HG02870 (cell line): ENCODE measurements at regions not wholly inside any gene's neighbourhood (a gene's known extent, or its start where the extent isn't known, plus 50 kb on each side); places are given as distances from the start of the nearest gene placed in this dataset.
"Not testable (repeated sequence)": the region's sequence is repeated elsewhere in the genome, so short reads cannot be mapped to it uniquely, and the experiment has no call there.

Source experiments
- ATAC-seq: cut with Tn5 transposase; IDR thresholded peaks from one replicate; pipeline ENCODE4 v1.9.1; 2021; ENCODE audit warnings: mild to moderate bottlenecking, moderate library complexity; ENCODE audit not compliant: unreplicated experiment

DNA sequence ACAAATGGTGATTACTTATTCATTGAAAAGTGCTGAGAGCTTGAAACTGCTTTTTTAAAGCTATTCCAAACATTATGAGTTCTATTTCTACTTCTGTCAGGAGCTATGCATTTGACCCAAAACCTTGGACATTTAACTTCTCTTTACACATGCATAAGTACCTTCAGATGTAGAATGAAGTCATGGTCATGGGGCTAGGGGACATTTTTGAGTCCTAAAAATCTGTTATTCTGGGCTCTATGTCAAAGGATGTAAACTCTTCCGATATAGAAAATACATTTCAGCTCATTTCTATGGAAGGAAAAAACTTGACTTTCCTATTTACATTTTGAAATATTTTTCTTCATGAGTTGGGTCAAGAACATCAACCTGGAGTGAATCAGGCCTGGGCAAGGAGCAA is 179.5 kb upstream of the CXCL12 start:
- no peak for ATAC-seq

DNA sequence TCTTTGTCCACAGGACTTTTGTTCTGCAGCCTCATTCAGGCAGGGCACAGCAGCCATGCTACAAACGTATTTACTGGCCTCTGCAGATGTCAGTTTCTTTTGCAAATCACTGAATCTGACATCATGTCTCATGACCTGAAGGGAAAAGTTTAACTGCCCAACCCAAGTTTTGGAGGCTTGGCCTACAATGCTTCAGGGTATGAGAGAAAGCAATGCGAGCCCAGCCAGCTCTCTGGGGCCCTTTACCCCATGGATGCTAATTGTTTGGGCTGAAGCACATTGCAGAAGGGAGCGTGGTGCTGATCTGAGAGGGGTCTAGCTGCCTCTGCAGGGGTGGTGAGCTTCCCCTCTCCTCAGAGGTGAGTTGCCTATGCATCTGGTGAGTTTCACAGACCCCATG is 179.9 kb upstream of the CXCL12 start:
- no peak for ATAC-seq

DNA sequence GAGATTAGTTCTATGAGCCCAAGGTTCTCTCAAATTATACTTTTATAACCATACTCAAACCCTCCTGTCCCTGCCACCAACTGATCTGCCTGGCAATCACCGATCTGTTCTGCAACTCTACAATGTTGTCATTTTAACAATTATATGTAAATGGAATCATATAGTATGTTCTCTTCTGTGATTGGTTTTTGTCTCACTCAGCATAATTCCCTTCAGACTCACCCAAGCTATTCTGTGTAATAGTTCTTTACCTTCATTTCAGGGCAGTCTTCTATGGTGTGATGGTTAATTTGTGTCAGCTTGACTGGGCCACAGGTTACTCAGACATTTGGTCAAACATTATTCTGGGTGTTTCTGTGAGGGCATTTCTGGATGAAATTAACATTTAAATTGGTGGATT is 181.9 kb upstream of the CXCL12 start:
- ATAC-seq = no peak

DNA sequence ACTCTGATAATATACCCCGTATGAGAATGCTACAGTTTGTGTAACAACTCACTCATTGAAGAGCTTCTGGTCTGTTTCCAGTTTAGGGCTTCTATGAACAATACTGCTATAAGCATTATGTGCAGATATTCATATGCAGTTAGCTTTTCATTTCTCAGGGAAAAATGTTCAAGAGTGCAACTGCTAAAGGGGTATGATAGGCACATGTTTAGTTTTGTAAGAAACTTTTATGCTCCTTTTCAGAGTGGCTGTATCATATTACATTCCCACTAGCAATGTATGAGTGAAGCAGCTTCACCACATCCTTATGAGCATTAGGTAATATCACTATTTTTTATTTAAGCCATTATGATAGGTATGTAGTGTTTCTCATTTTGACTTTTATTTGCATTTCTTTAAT is 182.6 kb upstream of the CXCL12 start:
- no peak for ATAC-seq

DNA sequence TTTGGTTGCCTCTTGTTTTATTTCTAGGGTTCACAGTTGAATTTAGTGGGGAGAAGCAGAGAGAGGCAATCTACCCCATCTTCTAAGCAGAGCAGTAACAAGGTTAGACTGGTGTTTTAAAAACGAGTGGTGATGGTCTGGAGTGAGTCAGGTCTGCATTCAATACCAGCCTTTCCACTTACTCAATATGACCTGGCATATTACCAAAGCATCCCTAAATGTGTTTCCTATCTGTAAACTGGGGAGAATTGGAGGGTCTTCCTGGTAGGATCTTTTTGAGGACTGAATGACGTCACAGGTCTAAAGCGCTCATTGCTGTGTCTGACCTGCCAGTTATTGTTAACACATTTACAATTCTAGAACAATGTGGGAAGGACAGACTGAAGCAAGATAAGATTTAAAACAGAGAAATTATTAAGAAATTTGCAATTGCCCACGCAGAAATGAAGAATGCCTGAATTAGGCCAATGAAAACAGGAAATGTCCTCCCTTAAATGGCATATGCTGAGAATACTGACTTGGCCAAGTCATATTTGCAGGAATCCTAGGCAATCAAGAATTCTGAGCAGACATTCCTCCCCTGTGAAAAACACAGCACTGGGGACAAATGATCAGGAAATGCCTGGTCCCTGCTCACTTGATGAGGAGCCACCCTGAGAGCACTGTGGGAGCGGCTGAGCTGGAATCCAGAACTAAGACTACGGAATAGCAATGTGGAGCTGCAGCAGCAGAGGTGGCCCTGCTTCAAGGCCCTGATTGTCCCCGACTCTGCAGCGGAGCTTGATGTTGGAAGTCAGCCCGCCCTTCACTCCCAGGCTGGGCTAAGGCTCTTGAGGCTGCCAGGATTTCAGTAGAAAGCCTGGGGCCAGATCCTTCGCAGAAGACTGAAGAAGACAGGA is 184.5 kb upstream of the CXCL12 start:
- ATAC-seq = no peak

DNA sequence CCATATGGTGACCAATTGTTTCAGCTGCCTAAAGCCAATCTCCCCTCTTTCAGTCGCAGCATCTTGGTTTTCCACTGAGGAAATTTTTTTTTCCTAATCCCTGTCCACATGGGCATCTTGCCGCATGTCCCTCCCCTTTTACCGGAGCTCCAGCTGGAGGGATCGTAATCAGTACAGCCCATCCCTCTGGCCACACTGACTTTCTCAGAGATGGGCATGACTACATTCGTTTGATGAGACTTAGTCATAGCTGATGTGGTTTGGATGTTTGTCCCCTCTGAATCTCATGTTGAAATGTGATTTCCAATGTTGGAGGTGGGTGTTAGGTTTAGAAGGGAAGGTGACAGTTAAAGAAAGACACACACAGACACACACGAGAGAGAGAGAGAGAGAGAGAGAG is 186.8 kb upstream of the CXCL12 start:
- ATAC-seq = no peak

DNA sequence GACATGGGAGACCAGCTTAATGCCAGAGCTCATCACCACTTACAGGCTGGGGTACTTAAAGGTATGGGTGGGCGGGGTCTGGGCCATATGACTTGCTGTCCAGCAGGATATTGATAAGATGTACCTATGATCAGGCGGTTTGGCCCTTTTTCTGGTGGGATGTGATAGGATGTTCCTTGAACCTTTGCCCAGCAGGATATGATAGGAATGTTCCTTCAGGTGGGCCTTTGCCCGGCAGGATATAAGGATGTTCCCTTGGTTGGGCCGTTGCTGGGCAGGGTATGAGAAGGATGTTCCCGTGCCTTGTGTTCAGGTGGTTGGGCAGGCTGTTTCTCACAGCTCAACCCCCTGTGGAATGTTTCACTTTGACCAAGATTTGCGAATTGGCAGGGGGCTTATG is 187.2 kb upstream of the CXCL12 start:
- no peak for ATAC-seq

DNA sequence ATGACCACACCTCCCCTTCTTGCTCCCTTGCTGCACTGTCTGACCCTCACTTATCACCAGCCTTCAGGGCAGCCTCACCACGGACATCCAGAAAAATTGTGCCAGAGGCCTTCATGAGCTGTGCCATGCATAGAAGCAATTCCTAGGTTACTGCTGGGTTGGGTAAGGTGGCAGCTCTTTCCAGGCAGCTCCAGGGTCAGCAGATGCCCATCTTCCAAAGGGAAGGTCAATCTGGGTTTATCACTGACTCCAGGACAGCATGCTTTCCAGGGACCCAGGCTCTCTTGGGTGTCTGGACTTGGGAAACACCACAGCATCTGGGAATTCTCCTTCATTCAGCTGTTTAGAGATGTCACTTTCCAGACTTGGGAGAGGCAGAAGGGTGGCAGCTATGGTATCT is 188.9 kb upstream of the CXCL12 start:
- ATAC-seq = no peak

DNA sequence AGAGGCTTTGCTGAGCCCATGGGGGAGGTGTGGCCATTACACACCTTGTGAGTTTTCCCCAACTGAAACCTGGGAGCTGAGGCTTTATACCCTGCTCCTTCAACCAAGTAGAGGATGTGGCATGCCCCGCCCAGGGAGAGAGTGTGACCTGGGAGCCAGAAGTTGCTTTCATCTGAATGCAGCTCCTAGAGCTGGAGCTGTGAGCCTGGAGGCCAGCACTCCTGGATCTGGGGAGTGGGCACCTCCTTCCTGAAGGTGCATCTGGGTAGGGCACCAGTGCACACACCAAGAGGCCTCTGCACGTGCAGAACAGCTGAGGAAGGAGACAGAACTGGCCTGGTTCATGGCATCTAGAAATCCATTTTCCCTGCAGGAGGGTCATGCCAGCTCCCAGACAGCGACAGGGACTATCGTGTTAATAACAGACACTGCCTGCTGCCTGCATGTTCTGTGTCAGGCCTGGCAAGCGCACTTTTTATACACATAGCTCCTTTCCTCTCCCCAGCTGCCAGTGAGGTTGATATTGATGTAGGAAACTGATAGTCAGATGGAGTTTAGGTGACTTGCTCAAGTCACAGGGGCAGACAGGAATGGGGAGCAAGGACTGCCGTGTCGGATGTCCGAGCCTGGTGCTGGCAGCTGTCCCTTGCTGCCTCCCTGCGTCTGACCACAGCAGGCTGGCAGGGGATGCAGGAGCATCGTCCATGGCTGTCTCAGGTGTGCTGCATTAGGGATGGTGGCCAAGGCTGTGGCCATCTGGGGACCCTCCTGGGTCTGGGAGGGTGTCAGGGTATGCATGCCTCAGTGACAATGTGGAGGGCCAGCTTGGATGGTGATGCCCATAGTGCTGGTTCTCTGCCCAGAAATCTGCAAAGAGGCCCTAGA is 189.9 kb upstream of the CXCL12 start:
- no peak for ATAC-seq

DNA sequence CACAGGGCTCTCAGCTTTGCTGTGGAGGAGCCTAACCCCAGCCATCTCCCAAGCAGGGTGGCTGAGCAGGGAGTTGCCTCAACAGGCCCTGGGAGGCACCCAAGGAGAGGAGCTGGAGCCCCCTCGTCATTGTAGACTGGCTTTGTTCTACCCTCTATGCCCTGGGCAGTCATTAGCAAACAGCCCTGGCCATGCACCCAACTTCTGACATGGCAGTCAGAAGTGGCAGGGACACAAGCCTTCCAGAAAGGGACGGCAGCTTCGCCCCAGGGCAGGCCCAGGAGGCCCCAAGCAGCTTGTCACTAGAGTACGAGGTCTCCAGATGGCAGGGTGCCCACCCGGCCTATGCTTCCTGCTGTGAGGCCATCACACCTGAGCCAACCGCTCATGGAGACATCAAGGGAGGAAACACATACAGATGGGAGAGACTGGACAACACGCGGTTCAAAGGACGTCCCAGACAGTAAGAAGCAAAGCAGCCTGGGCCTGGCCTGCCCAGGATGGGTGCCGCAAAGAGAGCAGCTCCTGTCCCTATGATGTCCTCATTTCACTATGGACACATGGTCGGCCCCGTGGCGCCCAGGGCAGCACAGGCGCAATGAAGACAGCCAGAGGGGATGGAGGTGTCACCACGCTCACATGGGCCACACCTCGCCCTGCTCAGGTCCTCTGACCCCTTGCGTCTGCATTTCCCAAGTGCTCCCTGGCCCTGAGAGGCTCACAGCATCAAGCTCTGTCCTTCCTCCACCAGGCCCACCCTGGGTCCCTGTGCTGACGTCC is 190.9 kb upstream of the CXCL12 start:
- ATAC-seq = no peak

DNA sequence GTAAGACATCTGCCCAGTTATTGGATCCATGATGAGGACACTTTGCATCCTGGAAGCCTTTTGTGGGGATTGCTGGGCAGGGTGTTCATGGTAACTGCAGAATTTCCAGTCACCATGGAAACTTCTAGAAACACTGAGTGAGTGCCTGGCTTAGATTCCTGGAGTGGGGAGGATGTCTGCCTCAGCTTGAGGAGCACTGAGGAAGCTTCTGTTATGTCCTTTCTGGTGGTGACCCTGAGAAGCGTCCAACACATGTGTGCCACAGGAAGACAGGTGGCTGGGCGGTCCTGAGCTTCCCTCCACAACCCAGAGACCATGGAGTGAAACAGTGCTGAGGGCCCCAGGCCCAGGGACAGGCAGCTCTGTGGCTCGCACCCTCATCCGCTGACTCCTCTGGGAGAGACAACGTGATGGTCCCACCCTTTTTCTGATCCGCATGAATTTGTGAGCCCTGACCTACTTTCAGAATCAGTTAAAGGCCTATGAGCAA is 191.8 kb upstream of the CXCL12 start:
- no peak for ATAC-seq

DNA sequence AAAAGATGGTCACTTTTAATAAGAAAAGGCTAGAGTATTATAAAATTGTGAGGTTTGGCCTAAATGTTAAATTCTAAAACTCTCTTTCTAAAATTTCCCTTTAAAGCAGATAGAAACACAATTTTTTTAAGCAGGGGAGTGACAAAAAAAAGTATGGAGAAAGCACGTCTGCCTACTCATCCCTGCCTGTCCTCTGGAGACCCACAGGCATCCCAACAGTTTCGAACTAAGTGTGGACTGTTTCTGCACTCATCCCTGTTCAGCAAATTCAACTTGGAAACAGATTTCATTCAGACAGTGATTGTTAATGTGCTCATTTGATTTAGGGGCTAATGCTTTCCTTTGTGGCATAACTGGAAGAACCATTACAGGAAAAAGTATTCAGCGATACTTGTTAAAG is 192.6 kb upstream of the CXCL12 start:
- no peak for ATAC-seq

DNA sequence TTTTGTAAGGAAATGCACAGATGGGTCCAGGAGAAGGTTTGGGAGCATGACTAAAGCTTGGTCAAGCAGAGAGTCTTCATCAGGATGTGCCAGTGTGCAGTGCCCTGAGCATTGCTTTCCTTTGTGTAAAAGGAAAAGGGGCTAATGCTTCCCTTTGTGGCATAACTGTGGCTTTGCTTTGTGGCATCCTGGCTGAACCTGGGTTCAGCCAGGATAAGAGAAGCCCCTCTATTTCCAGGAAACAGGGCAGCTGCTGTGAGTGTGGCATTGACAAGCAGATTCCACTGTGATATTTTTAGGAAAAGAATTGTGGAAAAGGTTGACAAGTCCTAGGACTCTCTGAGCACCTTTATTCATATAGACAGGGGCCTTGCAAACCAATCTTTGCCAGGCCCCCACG is 193.4 kb upstream of the CXCL12 start:
- no peak for ATAC-seq

DNA sequence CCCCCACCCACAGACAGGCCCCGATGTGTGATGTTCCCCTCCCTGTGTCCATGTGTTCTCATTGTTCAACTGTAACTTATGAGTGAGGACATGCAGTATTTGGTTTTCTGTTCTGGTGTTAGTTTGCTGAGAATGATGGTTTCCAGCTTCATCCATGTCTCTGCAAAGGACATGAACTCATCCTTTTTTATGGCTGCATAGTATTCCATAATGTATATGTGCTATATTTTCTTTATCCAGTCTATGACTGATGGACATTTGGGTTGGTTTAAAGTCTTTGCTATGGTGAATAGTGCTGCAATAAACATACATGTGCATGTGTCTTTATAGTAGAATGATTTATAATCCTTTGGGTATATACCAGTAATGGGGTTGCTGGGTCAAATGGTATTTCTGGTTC is 194.1 kb upstream of the CXCL12 start:
- not testable (repeated sequence) for ATAC-seq

DNA sequence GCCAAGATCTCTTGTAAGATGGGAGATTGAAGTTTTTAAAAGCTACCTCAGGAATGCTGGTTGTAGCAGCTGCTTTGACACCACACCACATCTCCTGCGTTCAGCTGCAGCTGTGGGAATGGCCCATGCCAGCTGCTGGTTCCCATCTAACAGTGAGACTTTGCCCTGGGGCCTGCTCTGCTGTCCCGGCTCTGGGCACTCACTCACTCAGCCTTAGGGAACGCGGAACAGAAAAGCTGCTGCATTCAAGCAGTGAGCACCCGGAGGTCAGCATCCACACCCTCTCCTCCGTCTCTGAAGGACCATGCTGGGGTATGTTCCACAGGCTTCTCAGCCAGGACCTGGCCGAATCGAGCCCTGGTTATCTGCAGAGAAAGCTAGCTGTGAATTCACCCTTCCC is 197.1 kb upstream of the CXCL12 start:
- no peak for ATAC-seq

DNA sequence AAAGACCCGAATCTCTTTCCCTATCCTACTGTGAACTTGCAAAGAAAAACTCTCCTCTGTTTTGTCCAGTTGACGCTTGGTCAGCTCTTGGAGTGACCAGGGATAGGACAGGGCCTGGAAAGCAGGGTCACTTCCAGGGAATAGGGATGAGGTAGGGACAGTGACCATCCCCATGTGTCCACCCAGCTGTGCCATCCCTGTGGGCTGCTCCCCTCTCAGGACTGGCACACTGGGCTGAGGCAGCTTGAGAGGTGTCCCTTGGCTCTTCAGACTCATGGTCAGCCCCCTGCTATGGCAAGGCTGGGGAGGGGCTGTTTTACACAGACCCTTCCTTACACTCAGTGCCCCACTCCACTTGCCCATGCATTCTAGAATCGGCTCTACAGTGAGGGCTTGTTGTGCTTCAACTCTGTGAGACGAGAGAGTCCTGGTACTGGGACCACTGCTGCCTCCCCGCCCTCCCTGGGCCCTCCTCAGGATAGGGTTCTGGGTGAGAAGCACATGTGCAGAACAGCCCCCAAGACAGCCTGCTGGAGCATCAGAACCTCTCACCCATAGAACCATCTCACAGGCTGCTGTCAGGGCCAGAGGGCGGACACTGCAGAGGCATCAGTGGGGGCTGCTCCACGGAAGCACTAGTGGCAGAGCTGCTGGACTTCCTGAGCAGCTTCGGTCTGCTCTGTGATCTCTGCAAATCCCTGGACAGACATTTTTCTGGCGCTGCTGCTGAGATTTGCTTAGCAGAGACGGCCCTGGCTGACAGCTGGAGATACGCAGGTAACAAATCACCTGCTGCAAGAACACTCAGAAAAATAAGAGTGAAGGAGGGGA is 202.8 kb upstream of the CXCL12 start:
- no peak for ATAC-seq

DNA sequence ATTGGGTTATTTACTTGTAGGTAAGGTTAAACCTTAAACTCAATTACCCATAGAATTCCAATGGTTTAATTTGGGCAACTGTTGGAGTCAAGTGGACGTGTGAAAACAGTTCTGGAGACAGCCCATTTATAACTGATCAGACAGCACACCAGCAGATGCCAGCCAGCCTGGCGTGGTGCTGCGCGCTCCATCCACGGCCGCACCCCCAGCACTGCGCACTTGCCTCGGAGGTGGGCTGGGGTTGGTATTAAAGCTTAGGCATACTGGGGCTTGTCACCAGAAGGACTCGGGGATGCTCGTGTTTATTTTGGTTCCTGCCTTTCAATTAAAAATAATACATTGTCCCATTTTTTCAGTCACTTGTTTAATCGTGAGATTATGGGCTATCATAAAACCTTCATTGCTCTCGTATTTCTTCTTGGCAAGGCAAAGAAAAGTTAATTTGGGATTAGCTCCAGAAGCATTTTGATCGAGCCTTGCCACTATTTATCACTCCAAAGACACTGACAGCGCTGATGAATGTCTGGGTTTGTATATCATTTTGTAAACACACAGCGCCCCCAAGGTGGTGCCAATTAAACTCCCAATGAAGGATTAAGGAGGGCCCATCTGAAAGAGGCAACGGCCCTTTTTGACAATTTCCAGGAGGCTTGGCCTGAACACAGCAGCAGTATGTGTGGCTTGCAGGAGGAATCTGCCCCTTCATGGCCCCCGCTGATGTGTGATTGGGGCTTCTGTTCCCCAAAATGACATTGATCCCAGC is 204.5 kb upstream of the CXCL12 start:
- no peak for ATAC-seq

DNA sequence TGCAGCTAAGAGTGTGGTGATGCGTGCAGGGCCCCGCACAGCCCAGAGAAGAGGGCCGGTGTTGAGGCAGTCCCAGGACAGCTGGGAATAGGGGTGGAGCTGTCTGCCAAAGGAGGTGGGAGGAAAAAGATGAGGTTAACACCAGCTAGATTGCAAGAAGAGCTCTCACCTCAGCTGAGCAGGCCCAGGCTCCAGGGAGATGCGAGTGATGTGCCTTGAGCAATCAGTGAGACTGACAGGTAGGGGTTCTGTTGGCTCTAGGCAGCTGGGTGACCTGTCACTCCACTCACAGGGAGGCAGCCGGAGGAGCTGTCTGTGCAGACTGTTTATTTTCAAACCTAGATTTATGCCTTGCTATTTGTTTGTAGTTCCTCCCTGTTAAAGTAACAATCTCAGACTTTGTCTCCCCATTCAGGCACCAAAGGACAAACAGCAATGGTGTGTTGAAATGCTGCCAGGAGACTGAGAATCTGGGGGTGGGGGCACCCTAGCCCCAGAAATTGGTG is 205.1 kb upstream of the CXCL12 start:
- ATAC-seq = no peak

DNA sequence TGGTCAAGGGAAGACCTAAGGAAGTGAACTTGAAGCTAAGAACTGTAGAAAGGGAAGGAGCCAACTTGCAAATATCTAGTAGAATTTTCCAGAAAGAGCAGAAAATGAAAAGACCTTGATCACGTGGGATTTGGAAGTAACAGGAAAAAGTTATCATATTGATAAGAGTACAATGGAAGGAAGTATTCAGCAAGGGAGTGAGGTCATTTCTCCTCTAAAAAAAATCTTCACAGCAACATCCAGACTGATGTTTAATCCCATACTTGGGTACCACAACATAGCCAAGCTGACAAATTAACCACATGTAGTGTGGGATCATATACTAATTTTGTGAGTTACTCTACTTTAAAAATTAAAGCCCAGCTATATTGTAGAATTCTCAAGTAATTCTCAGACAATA is 207.0 kb upstream of the CXCL12 start:
- ATAC-seq = no peak
